NCI-H1092 (cell line): ENCODE measurements at regions not wholly inside any gene's neighbourhood (a gene's known extent, or its start where the extent isn't known, plus 50 kb on each side); places are given as distances from the start of the nearest gene placed in this dataset.
"Not testable (repeated sequence)": the region's sequence is repeated elsewhere in the genome, so short reads cannot be mapped to it uniquely, and the experiment has no call there.

Experiments used
- DNase-seq: peaks from one replicate; lab custom pipeline; 2025; lab: John Stamatoyannopoulos, UW

GRCh38 chr17:71488851-71489250 is 632.0 kb upstream of the SOX9 start:
- no peak for DNase-seq

- DNase-seq, result no peak
These were observed 626.6 kb upstream of the SOX9 start for GRCh38 chr17:71494062-71494855.

GRCh38 chr17:71495420-71495819 is 625.4 kb upstream of the SOX9 start:
- no peak for DNase-seq

- DNase-seq, result no peak
These were observed 624.3 kb upstream of the SOX9 start for GRCh38 chr17:71496552-71496951.

- no peak for DNase-seq
These were observed 619.9 kb upstream of the SOX9 start for GRCh38 chr17:71500761-71501555.

- no peak for DNase-seq
These were observed 619.1 kb upstream of the SOX9 start for GRCh38 chr17:71501711-71502110.

GRCh38 chr17:71502443-71502842 is 618.4 kb upstream of the SOX9 start:
- no peak for DNase-seq

- no peak for DNase-seq
These were observed 616.9 kb upstream of the SOX9 start for GRCh38 chr17:71503710-71504465.

GRCh38 chr17:71505200-71505599 is 615.6 kb upstream of the SOX9 start:
- DNase-seq, result no peak

GRCh38 chr17:71505981-71506380 is 614.8 kb upstream of the SOX9 start:
- no peak for DNase-seq

- peak; percentile 28 for DNase-seq
These were observed 609.4 kb upstream of the SOX9 start for GRCh38 chr17:71511266-71511995.

- not testable (repeated sequence) for DNase-seq
These were observed 607.1 kb upstream of the SOX9 start for GRCh38 chr17:71513725-71514124.

GRCh38 chr17:71516149-71516548 is 604.7 kb upstream of the SOX9 start:
- no peak for DNase-seq

GRCh38 chr17:71519285-71519684 is 601.5 kb upstream of the SOX9 start:
- no peak for DNase-seq

- DNase-seq, result no peak
These were observed 599.1 kb upstream of the SOX9 start for GRCh38 chr17:71521724-71522123.

- no peak for DNase-seq
These were observed 598.4 kb upstream of the SOX9 start for GRCh38 chr17:71522383-71522782.

GRCh38 chr17:71527311-71527710 is 593.5 kb upstream of the SOX9 start:
- DNase-seq, result no peak

- no peak for DNase-seq
These were observed 592.6 kb upstream of the SOX9 start for GRCh38 chr17:71528210-71528609.

GRCh38 chr17:71530248-71530647 is 590.6 kb upstream of the SOX9 start:
- no peak for DNase-seq

- no peak for DNase-seq
These were observed 585.5 kb upstream of the SOX9 start for GRCh38 chr17:71535321-71535720.

GRCh38 chr17:71546419-71546818 is 574.4 kb upstream of the SOX9 start:
- DNase-seq, result no peak

- DNase-seq, result no peak
These were observed 572.9 kb upstream of the SOX9 start for GRCh38 chr17:71547904-71548303.
